SU-DHL-6 (cell line): ENCODE measurements at regions not wholly inside any gene's neighbourhood (a gene's known extent, or its start where the extent isn't known, plus 50 kb on each side); places are given as distances from the start of the nearest gene placed in this dataset.

Experiments used
- CTCF ChIP-seq: fragments of 200-600 bp; sonication (generic); IDR thresholded peaks from one replicate; pipeline ENCODE4 v1.5.1; 2017; ENCODE audit warnings: antibody characterized with exemption, mild to moderate bottlenecking, low read length, moderate library complexity; ENCODE audit not compliant: insufficient read depth, poor library complexity, severe bottlenecking
- EZH2phosphoT487 ChIP-seq: fragments of 200-600 bp; sonication (generic), shearing (Covaris generic); conservative IDR thresholded peaks from 2 replicates; pipeline ENCODE4 v1.6.1; 2018; ENCODE audit warnings: mild to moderate bottlenecking, antibody characterized with exemption, low read length, moderate library complexity, mixed read lengths

GRCh38 chrX:46179748-46180147, 365.5 kb downstream of the ZNF674 start:
- TF ChIP-seq CTCF (no peak), EZH2phosphoT487 (no peak)
